Spleen (tissue), 11 donors: ENCODE measurements at regions not wholly inside any gene's neighbourhood (a gene's known extent, or its start where the extent isn't known, plus 50 kb on each side); places are given as distances from the start of the nearest gene placed in this dataset.

ENCODE experiments used
- DNase-seq: peaks from one replicate; pipeline ENCODE4 v3.0.0-alpha.2; 2020
- H3K27ac ChIP-seq, 8 donors: fragments of 200-600 bp; sonication (generic) in 7 of 8; 1 replicate in 4 of 8; 2 replicates in 4 of 8; pipeline versions ENCODE4 v1.5.0 to v1.8.0; 2016 to 2021; ENCODE audit warnings: inconsistent platforms in 4 of 8, mild to moderate bottlenecking in 4 of 8, moderate library complexity in 1 of 8
- H3K27me3 ChIP-seq, 7 donors: fragments of 200-600 bp; sonication (generic) in 6 of 7; replicated peaks in 1 of 7; 1 replicate in 4 of 7; 2 replicates in 3 of 7; pipeline versions ENCODE4 v1.5.0 to v1.8.0; 2016 to 2021; ENCODE audit warnings: inconsistent platforms in 3 of 7, mild to moderate bottlenecking in 1 of 7
- H3K36me3 ChIP-seq, 6 donors: fragments of 200-600 bp; sonication (generic) in 5 of 6; 1 replicate in 4 of 6; 2 replicates in 2 of 6; pipeline versions ENCODE4 v1.5.0 to v1.8.0; 2016 to 2021; ENCODE audit warnings: inconsistent platforms in 2 of 6
- H3K4me1 ChIP-seq, 6 donors: fragments of 200-600 bp; sonication (generic) in 5 of 6; 1 replicate in 3 of 6; 2 replicates in 3 of 6; pipeline versions ENCODE4 v1.5.0 to v1.8.0; 2016 to 2021; ENCODE audit warnings: inconsistent platforms in 3 of 6
- H3K4me3 ChIP-seq, 8 donors: fragments of 200-600 bp; sonication (generic) in 7 of 8; 1 replicate in 4 of 8; 2 replicates in 4 of 8; pipeline versions ENCODE4 v1.5.0 to v1.8.0; 2016 to 2021; ENCODE audit warnings: inconsistent platforms in 4 of 8, mild to moderate bottlenecking in 4 of 8, moderate library complexity in 2 of 8
- H3K9me3 ChIP-seq, 8 donors: fragments of 200-600 bp; sonication (generic) in 7 of 8; 1 replicate in 4 of 8; 2 replicates in 4 of 8; pipeline versions ENCODE4 v1.5.0 to v1.8.0; 2016 to 2021; ENCODE audit warnings: inconsistent platforms in 4 of 8
- CTCF ChIP-seq, 11 experiments: fragments of 200-600 bp in 7 of 11; fragments of 450-650 bp in 4 of 11; sonication (generic) in 4 of 11; IDR thresholded peaks in 8 of 11; conservative IDR thresholded peaks in 3 of 11; 1 replicate in 7 of 11; 2 replicates in 4 of 11; pipeline versions ENCODE4 v1.4.0 to v1.8.0; 2016 to 2021; ENCODE audit warnings: antibody characterized with exemption in 11 of 11, inconsistent platforms in 4 of 11, mild to moderate bottlenecking in 1 of 11
- POLR2A ChIP-seq, 3 donors: fragments of 450-650 bp; IDR thresholded peaks; one replicate each; pipeline ENCODE4 v1.5.1; 2017; ENCODE audit warnings: antibody characterized with exemption in 3 of 3, mild to moderate bottlenecking in 1 of 3
- POLR2AphosphoS5 ChIP-seq, 3 donors: sonication (generic); formaldehyde crosslinking; IDR thresholded peaks; one replicate each; pipeline ENCODE4 v1.5.1; 2017; ENCODE audit warnings: antibody characterized with exemption in 3 of 3
- WGBS, 5 donors: extraction: QIAGEN DNeasy Blood & Tissue Kit in 3 of 5; methylation state at CpG; one replicate each; pipeline versions ENCODE4 v1.1.5 to v1.1.7; 2013 to 2018; 5-methylcytosine and 5-hydroxymethylcytosine counted together
- intact Hi-C: fragments of 100-400 bp; cut with DNase I; formaldehyde crosslinking; loops from one replicate; pipeline ENCODE4 v1.15.0; 2023; ENCODE audit warnings: low total_unique reads
- donor health status: healthy with polysubstance abuse.
- donor health status: DM: no; HTN: no; CAD: no; lungs with moderate emphysema.
- donor health status: DM: no; HTN: no; CAD: no.
- donor health status: Bipolar disorder and iron deficiency.
- donor health status: healthy.
- donor health status: DM: no; HTN: no; CAD: no.
- donor health status: DM: yes; HTN: yes; CAD: no.

GRCh38 chr10:113335592-113335991 is 217.3 kb upstream of the HABP2 start:
- Histone ChIP-seq H3K9me3 (peaks cover 0 to 10% (median 3%) of the 10 kb centered on the region in 8 donors), H3K4me1 (no peaks in the 10 kb centered on the region), H3K36me3 (no peaks in the 10 kb centered on the region), H3K4me3 (no peak overlapping the region), H3K27me3 (no peaks in the 10 kb centered on the region), H3K27ac (no peak overlapping the region)
- 68 to 85% (median 79%) methylated on average over 2 of the region's 2 CpGs for WGBS, 5 donors
- intact Hi-C loops = no loop called here
- TF ChIP-seq POLR2AphosphoS5 (IDR thresholded peaks at IDR 0.05) (no peak), CTCF (IDR thresholded peaks at IDR 0.05 in 8 of 11, conservative IDR thresholded peaks at IDR 0.05 in 3 of 11) (no peak), POLR2A (IDR thresholded peaks at IDR 0.05) (no peak)
- DNase-seq = no peak

GRCh38 chr10:113336549-113337130 is 216.2 kb upstream of the HABP2 start:
- TF ChIP-seq POLR2A (IDR thresholded peaks at IDR 0.05) = no peak
- TF ChIP-seq CTCF (IDR thresholded peaks at IDR 0.05 in 8 of 11, conservative IDR thresholded peaks at IDR 0.05 in 3 of 11) = no peak
- no peak for TF ChIP-seq POLR2AphosphoS5 (IDR thresholded peaks at IDR 0.05)
- H3K4me3 ChIP-seq = no peak overlapping the region
- H3K27me3 ChIP-seq = no peaks in the 10 kb centered on the region
- intact Hi-C loops = no loop called here
- H3K36me3 ChIP-seq = no peaks in the 10 kb centered on the region
- no peak for DNase-seq
- no peak overlapping the region for H3K27ac ChIP-seq
- peaks cover 0 to 10% (median 2%) of the 10 kb centered on the region in 8 donors for H3K9me3 ChIP-seq
- H3K4me1 ChIP-seq = no peaks in the 10 kb centered on the region
- 87 to 93% (median 90%) methylated on average over 6 of the region's 6 CpGs for WGBS, 5 donors

DNA sequence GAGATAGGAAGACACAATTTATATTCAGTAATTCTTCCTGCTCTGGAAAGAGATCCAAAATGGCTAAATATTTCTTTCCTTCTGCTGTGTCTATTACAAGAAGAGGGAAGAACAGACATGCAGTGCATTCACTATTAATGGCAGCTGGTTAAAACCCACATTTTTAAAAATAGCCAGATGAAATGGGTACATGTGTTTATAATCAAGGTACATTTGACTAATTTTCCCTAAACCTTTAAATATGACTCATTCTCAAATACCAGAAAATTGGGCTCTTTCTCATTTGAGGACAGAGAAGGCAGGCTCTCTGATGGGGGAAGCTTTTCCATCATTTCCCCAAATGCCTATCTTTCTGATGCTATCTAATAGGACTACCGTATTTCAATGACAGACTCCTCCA is 215.7 kb upstream of the HABP2 start:
- no peaks in the 10 kb centered on the region for H3K4me1 ChIP-seq
- intact Hi-C loops = no loop called here
- no peak for DNase-seq
- TF ChIP-seq POLR2A (IDR thresholded peaks at IDR 0.05) = no peak
- TF ChIP-seq CTCF (IDR thresholded peaks at IDR 0.05 in 8 of 11, conservative IDR thresholded peaks at IDR 0.05 in 3 of 11) = no peak
- no peak for TF ChIP-seq POLR2AphosphoS5 (IDR thresholded peaks at IDR 0.05)
- WGBS, 5 donors = 90 to 97% (median 93%) methylated on average over 1 of the region's 1 CpG
- H3K4me3 ChIP-seq = no peak overlapping the region
- no peaks in the 10 kb centered on the region for H3K36me3 ChIP-seq
- peaks cover 0 to 10% (median 2%) of the 10 kb centered on the region in 8 donors for H3K9me3 ChIP-seq
- H3K27ac ChIP-seq = no peak overlapping the region
- H3K27me3 ChIP-seq = no peaks in the 10 kb centered on the region

DNA sequence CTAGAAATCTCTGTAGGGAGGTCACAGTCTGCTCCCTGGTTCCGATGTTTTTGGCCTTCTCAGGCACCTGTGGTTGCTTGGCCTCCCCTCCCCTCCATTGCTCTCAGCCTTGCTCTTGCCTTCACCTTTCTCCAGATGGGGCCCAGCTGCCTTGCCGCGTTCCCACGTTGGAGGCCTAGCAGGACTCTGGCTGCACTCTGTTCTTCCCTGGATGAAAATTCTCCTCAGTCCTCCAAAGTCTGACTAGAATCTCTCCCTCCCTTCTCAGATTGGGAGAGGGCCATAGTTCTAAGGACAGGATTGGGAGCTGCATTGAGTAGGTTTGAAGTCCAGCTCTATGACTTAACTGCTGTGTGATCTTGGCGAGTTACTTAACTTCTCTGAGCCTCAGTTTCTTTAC is 213.7 kb upstream of the HABP2 start:
- no peak overlapping the region for H3K4me3 ChIP-seq
- intact Hi-C loops = no loop called here
- H3K9me3 ChIP-seq = peaks cover 0 to 3% (median 1%) of the 10 kb centered on the region in 8 donors
- no peaks in the 10 kb centered on the region for H3K36me3 ChIP-seq
- 88 to 93% (median 90%) methylated on average over 4 to 5 of the region's 5 CpGs for WGBS, 5 donors
- TF ChIP-seq POLR2A (IDR thresholded peaks at IDR 0.05) = no peak
- TF ChIP-seq CTCF (IDR thresholded peaks at IDR 0.05 in 8 of 11, conservative IDR thresholded peaks at IDR 0.05 in 3 of 11) = no peak
- TF ChIP-seq POLR2AphosphoS5 (IDR thresholded peaks at IDR 0.05) = no peak
- H3K27ac ChIP-seq = no peak overlapping the region
- H3K4me1 ChIP-seq = no peaks in the 10 kb centered on the region
- no peak for DNase-seq
- H3K27me3 ChIP-seq = no peaks in the 10 kb centered on the region
